SK-N-SH (cell line): ENCODE measurements at regions not wholly inside any gene's neighbourhood (a gene's known extent, or its start where the extent isn't known, plus 50 kb on each side); places are given as distances from the start of the nearest gene placed in this dataset.

Source experiments
- CTCF ChIA-PET: fragments of 300-600, 350-600 bp; formaldehyde crosslinking; extraction: SDS; loops from one replicate; lab custom pipeline; 2021; lab: Yijun Ruan, JAX
- POLR2A ChIA-PET: fragments of 350-600 bp; sonication (Branson Sonifier 250); formaldehyde crosslinking; extraction: SDS; loops from one replicate; lab custom pipeline; 2020; ENCODE audit warnings: antibody characterized with exemption, inconsistent platforms; lab: Yijun Ruan, JAX
- DNase-seq: peaks from one replicate; pipeline ENCODE4 v3.0.0; 2012
- H2AFZ ChIP-seq: fragments of 200-600 bp; sonication (generic); 2 replicates; pipeline ENCODE4 v1.8.1; 2016; ENCODE audit warnings: antibody characterized with exemption, mild to moderate bottlenecking, low read depth
- H3F3A ChIP-seq: fragments of 200-600 bp; sonication (generic); replicated peaks from 2 replicates; pipeline ENCODE3; 2016; ENCODE audit warnings: antibody characterized with exemption, mild to moderate bottlenecking; ENCODE audit not compliant: insufficient read depth
- H3K27ac ChIP-seq, 2 experiments: fragments of 200-500 bp in 1 of 2; fragments of 200-600 bp in 1 of 2; sonication (Bioruptor generic) in 1 of 2; sonication (generic), shearing (Covaris generic) in 1 of 2; 2 replicates each; pipeline versions ENCODE4 v1.5.1 to v1.6.1; 2014 to 2016; ENCODE audit warnings: low read depth in 2 of 2, inconsistent platforms in 1 of 2, low read length in 1 of 2, mild to moderate bottlenecking in 1 of 2, mixed read lengths in 1 of 2
- H3K27me3 ChIP-seq: fragments of 200-600 bp; sonication (generic), shearing (Covaris generic); 2 replicates; pipeline ENCODE4 v1.6.1; 2016; ENCODE audit warnings: mixed run types; ENCODE audit not compliant: insufficient read depth
- H3K36me3 ChIP-seq, 2 experiments: fragments of 200-500 bp in 1 of 2; fragments of 200-600 bp in 1 of 2; sonication (Bioruptor generic) in 1 of 2; sonication (generic) in 1 of 2; replicated peaks in 1 of 2; 2 replicates each; pipeline versions ENCODE3 to v1.5.1; 2014 to 2016; ENCODE audit warnings: low read length in 1 of 2, mild to moderate bottlenecking in 1 of 2; ENCODE audit not compliant: insufficient read depth in 2 of 2, control insufficient read depth in 1 of 2
- H3K4me1 ChIP-seq, 2 experiments: fragments of 200-500 bp in 1 of 2; fragments of 200-600 bp in 1 of 2; sonication (Bioruptor generic) in 1 of 2; sonication (generic), shearing (Covaris generic) in 1 of 2; 2 replicates each; pipeline versions ENCODE4 v1.5.1 to v1.6.1; 2014 to 2016; ENCODE audit warnings: low read depth in 1 of 2, low read length in 1 of 2, mixed run types in 1 of 2; ENCODE audit not compliant: insufficient read depth in 2 of 2, control insufficient read depth in 1 of 2
- H3K4me2 ChIP-seq: fragments of 200-600 bp; sonication (generic), shearing (Covaris generic); 2 replicates; pipeline ENCODE4 v1.6.1; 2017; ENCODE audit warnings: mixed run types
- H3K4me3 ChIP-seq, 2 experiments: fragments of 200-500 bp in 1 of 2; fragments of 200-600 bp in 1 of 2; sonication (Bioruptor generic) in 1 of 2; sonication (generic), shearing (Covaris generic) in 1 of 2; 2 replicates each; pipeline versions ENCODE4 v1.5.1 to v1.8.1; 2014 to 2016; ENCODE audit warnings: low read depth in 2 of 2, inconsistent platforms in 1 of 2, low read length in 1 of 2, mild to moderate bottlenecking in 1 of 2, mixed read lengths in 1 of 2, moderate library complexity in 1 of 2
- H3K79me2 ChIP-seq: fragments of 200-600 bp; sonication (generic); 2 replicates; pipeline ENCODE4 v1.8.1; 2017; ENCODE audit warnings: mild to moderate bottlenecking; ENCODE audit not compliant: insufficient read depth
- H3K9ac ChIP-seq: fragments of 200-600 bp; sonication (generic); 2 replicates; pipeline ENCODE4 v1.6.1; 2017; ENCODE audit warnings: mixed run types
- H3K9me2 ChIP-seq: fragments of 200-600 bp; sonication (generic); 2 replicates; pipeline ENCODE4 v1.6.1; 2017; ENCODE audit warnings: mixed run types
- H3K9me3 ChIP-seq: fragments of 200-600 bp; sonication (generic); 2 replicates; pipeline ENCODE4 v1.6.1; 2017; ENCODE audit warnings: mixed run types, mild to moderate bottlenecking, moderate library complexity
- H4K20me1 ChIP-seq: fragments of 200-600 bp; sonication (generic); 2 replicates; pipeline ENCODE4 v1.6.1; 2017; ENCODE audit warnings: mild to moderate bottlenecking, mixed run types; ENCODE audit not compliant: insufficient read depth
- CHD2 ChIP-seq: fragments of 150-350 bp; IDR thresholded peaks from 2 replicates; pipeline ENCODE4 v1.6.1; 2018; ENCODE audit warnings: low read length; ENCODE audit not compliant: partially characterized antibody
- ELF1 ChIP-seq: IDR thresholded peaks from 2 replicates; pipeline ENCODE4 v1.4.0; 2012
- EP300 ChIP-seq, 2 experiments: IDR thresholded peaks; 2 replicates each; pipeline versions ENCODE4 v1.4.0 to v1.6.1; 2012; ENCODE audit warnings: borderline replicate concordance in 1 of 2, low read depth in 1 of 2, low read length in 1 of 2
- FOSL2 ChIP-seq: IDR thresholded peaks from 2 replicates; pipeline ENCODE4 v1.4.0; 2012; ENCODE audit warnings: low read depth, mild to moderate bottlenecking, moderate library complexity, borderline replicate concordance
- GABPA ChIP-seq: IDR thresholded peaks from 2 replicates; pipeline ENCODE4 v1.4.0; 2012; ENCODE audit warnings: low read depth, mild to moderate bottlenecking
- GATA2 ChIP-seq: sonication (generic); formaldehyde crosslinking; IDR thresholded peaks from 2 replicates; pipeline ENCODE4 v1.5.0; 2020; ENCODE audit warnings: mild to moderate bottlenecking, missing genetic modification reagents
- MAX ChIP-seq: IDR thresholded peaks from 2 replicates; pipeline ENCODE4 v1.4.0; 2012; ENCODE audit warnings: low read depth
- MEF2A ChIP-seq: IDR thresholded peaks from 2 replicates; pipeline ENCODE4 v1.4.0; 2012; ENCODE audit warnings: low read depth, borderline replicate concordance
- MXI1 ChIP-seq: IDR thresholded peaks from 2 replicates; pipeline ENCODE4 v1.6.1; 2012; ENCODE audit warnings: mild to moderate bottlenecking, low read depth, low read length, improper control_type of control experiment
- PBX3 ChIP-seq: IDR thresholded peaks from 2 replicates; pipeline ENCODE4; 2012
- POLR2AphosphoS5 ChIP-seq: IDR thresholded peaks from 2 replicates; pipeline ENCODE4 v1.6.1; 2012; ENCODE audit warnings: low read depth, low read length
- RCOR1 ChIP-seq: fragments of 150-350 bp; IDR thresholded peaks from 2 replicates; pipeline ENCODE4 v1.6.1; 2017; ENCODE audit warnings: antibody characterized with exemption, low read length
- RXRA ChIP-seq: IDR thresholded peaks from 2 replicates; pipeline ENCODE4 v1.4.0; 2012; ENCODE audit warnings: low read depth, mild to moderate bottlenecking, borderline replicate concordance
- SMC3 ChIP-seq: IDR thresholded peaks from 2 replicates; pipeline ENCODE4 v1.6.1; 2012; ENCODE audit warnings: low read depth, low read length, improper control_type of control experiment
- TAF1 ChIP-seq: IDR thresholded peaks from 2 replicates; pipeline ENCODE4 v1.6.1; 2012; ENCODE audit warnings: low read depth, mild to moderate bottlenecking, low read length, moderate library complexity, borderline replicate concordance
- YY1 ChIP-seq: IDR thresholded peaks from 2 replicates; pipeline ENCODE4 v1.4.0; 2012; ENCODE audit warnings: low read depth, mild to moderate bottlenecking
- ZBTB33 ChIP-seq: IDR thresholded peaks from 2 replicates; pipeline ENCODE4 v1.4.0; 2012; ENCODE audit warnings: low read depth, borderline replicate concordance
- WGBS: methylation state at CpG from one replicate; pipeline ENCODE4 v1.1.6; 2017; ENCODE audit warnings: low lambda C conversion rate; 5-methylcytosine and 5-hydroxymethylcytosine counted together
- TF ChIP-seq, protein P1 (sequence below): fragments of 200-600 bp; sonication (generic); IDR thresholded peaks from 2 replicates; pipeline ENCODE4 v1.6.1; 2017; ENCODE audit warnings: antibody characterized with exemption, mild to moderate bottlenecking, moderate library complexity

- no peak for TF ChIP-seq POLR2AphosphoS5
- TF ChIP-seq, all 33 proteins: peak for 0
Measured at GRCh38 chr3:191894406-191894805, 433.4 kb downstream of the PYDC2 start (continued).

GRCh38 chr3:191901741-191902140 lies 440.8 kb downstream of the PYDC2 start:
- ChIA-PET POLR2A (no interaction called here), CTCF (no interaction called here)
- Histone ChIP-seq H4K20me1 (no peaks in the 10 kb centered on the region), H3K9ac (no peak overlapping the region), H3K36me3 (no peaks in the 10 kb centered on the region), H2AFZ (no peak overlapping the region), H3K4me2 (no peak overlapping the region), H3K4me1 (no peaks in the 10 kb centered on the region), H3K27ac (no peak overlapping the region), H3K27me3 (no peaks in the 10 kb centered on the region), H3K79me2 (no peaks in the 10 kb centered on the region), H3K9me3 (no peaks in the 10 kb centered on the region), H3F3A (no peaks in the 10 kb centered on the region), H3K4me3 (no peak overlapping the region), H3K9me2 (no peaks in the 10 kb centered on the region)
- no peak for DNase-seq
- 2% methylated on average over 2 of the region's 2 CpGs for WGBS
- TF ChIP-seq RCOR1 (no peak), MXI1 (no peak), POLR2AphosphoS5 (no peak), ELF1 (no peak), PBX3 (no peak), TAF1 (no peak), RXRA (no peak), EP300 (IDR thresholded peaks at IDR 0.05; ENCODE audit: borderline replicate concordance in 1 of 2, low read depth in 1 of 2, low read length in 1 of 2) (no peak), ZBTB33 (no peak), MAX (no peak), SMC3 (no peak), FOSL2 (no peak), YY1 (no peak), MEF2A (no peak), CHD2 (no peak), GABPA (no peak), GATA2 (CRISPR knock-in tag) (no peak)
- TF ChIP-seq, protein P1, sequence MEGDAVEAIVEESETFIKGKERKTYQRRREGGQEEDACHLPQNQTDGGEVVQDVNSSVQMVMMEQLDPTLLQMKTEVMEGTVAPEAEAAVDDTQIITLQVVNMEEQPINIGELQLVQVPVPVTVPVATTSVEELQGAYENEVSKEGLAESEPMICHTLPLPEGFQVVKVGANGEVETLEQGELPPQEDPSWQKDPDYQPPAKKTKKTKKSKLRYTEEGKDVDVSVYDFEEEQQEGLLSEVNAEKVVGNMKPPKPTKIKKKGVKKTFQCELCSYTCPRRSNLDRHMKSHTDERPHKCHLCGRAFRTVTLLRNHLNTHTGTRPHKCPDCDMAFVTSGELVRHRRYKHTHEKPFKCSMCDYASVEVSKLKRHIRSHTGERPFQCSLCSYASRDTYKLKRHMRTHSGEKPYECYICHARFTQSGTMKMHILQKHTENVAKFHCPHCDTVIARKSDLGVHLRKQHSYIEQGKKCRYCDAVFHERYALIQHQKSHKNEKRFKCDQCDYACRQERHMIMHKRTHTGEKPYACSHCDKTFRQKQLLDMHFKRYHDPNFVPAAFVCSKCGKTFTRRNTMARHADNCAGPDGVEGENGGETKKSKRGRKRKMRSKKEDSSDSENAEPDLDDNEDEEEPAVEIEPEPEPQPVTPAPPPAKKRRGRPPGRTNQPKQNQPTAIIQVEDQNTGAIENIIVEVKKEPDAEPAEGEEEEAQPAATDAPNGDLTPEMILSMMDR: no peak
